ENCODE measurements at regions not wholly inside any gene's neighbourhood (a gene's known extent, or its start where the extent isn't known, plus 50 kb on each side); places are given as distances from the start of the nearest gene placed in this dataset.

DNA sequence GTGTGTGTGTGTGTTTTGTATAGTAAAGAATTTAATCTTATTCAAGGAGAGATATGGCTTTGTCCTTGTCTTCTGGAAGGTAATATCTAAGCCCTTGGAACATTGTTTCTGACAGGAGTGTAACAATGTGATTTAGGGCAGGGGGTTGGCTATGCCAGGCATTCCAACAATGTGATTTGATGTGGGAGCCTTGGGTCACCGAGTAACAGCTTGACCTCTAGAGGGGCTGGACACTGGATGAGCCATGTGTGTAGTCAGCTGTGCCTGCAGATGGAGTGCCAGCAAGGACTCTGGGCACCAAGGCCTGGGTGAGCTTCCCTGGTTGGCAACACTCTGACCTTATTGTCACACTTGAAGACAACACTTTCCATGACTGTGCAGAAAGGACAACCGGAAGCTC, 336.1 kb upstream of the ZP4 start:
- Histone ChIP-seq H3K27ac (ENCODE audit: extremely low read depth, low read depth, low read length) (no peak overlapping the region), H2AFZ (ENCODE audit: low read depth, low read length) (no peak overlapping the region), H3K9me3 (replicated peaks; ENCODE audit: control insufficient read depth, insufficient read depth, low read depth, low read length) (no peaks in the 10 kb centered on the region; the same call in 1 of the 2 replicates), H3K79me2 (ENCODE audit: control insufficient read depth, insufficient read depth, low read length) (no peaks in the 10 kb centered on the region), H3K4me3 (no peak overlapping the region), H3K4me1 (replicated peaks in 1 of 2; ENCODE audit: control insufficient read depth in 2 of 2, insufficient read depth in 2 of 2, low read length in 2 of 2) (no peaks in the 10 kb centered on the region), H3K9me1 (ENCODE audit: control insufficient read depth, insufficient read depth, low read length) (no peaks in the 10 kb centered on the region), H3K36me3 (ENCODE audit: control insufficient read depth, insufficient read depth, low read length) (no peaks in the 10 kb centered on the region), H4K20me1 (replicated peaks; ENCODE audit: control insufficient read depth, insufficient read depth, low read length) (no peaks in the 10 kb centered on the region), H3K4me2 (ENCODE audit: insufficient read depth, low read length) (no peak overlapping the region), H3K9ac (ENCODE audit: insufficient read depth in 1 of 2, low read depth in 2 of 2, low read length in 2 of 2) (no peak overlapping the region), H3K27me3 (ENCODE audit: control insufficient read depth in 2 of 2, insufficient read depth in 2 of 2, low read length in 2 of 2) (no peaks in the 10 kb centered on the region)
- ChIA-PET CTCF (ENCODE audit: low intra/inter-chr PET ratio) (no interaction called here), POLR2A (no interaction called here)
- intact Hi-C loops (cut with micrococcal nuclease), result no loop called here
- in situ Hi-C loops (cut with MboI), result no loop called here
- ATAC-seq, result no peak
- no TSS peak for BruUV-seq (replicated peaks)
- TF ChIP-seq, protein P1, sequence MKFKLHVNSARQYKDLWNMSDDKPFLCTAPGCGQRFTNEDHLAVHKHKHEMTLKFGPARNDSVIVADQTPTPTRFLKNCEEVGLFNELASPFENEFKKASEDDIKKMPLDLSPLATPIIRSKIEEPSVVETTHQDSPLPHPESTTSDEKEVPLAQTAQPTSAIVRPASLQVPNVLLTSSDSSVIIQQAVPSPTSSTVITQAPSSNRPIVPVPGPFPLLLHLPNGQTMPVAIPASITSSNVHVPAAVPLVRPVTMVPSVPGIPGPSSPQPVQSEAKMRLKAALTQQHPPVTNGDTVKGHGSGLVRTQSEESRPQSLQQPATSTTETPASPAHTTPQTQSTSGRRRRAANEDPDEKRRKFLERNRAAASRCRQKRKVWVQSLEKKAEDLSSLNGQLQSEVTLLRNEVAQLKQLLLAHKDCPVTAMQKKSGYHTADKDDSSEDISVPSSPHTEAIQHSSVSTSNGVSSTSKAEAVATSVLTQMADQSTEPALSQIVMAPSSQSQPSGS (CRISPR knock-in tag; IDR thresholded peaks at IDR 0.05), result no peak
- TF ChIP-seq ILK (tag; IDR thresholded peaks at IDR 0.05; ENCODE audit: borderline replicate concordance, low read depth) (no peak), BMI1 (IDR thresholded peaks at IDR 0.05; ENCODE audit: low read length) (no peak), RFX5 (IDR thresholded peaks at IDR 0.05; ENCODE audit: low read depth, low read length) (no peak)
- no peak for DNase-seq (ENCODE audit: extremely low read depth in 1 of 4, low spot score in 3 of 4)
- no peak for FAIRE-seq
- 3% methylated on average over 2 of the region's 2 CpGs for WGBS (ENCODE audit: insufficient coverage, low coverage, missing lambda C conversion rate)

DNA sequence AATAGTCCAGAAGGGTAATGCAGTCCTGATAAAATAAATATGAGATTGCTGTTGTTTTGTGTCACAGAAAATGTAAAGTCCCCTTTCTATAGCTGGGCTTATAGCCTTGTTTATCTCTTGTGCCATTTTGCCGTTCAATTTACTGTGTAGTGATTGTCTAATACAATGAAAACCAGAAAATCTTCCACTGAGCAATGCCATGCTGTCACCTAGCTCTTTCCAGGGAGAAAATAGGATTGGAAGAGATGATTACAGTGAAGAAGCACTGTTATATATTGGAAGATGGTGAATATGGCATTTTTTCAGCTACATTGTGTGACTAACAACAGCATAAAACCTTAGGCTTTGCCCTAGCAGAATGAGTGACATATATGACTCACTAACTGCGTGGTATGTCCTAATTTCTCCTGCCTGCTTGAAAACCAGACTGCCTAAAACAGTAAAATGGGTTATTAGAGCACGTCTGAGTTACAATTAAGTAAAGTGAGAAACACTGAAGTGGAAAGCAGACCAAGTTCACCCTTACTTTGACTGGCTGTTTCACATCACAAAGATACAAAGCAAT, 332.4 kb upstream of the ZP4 start:
- Histone ChIP-seq H4K20me1 (replicated peaks; ENCODE audit: control insufficient read depth, insufficient read depth, low read length) (no peaks in the 10 kb centered on the region), H3K9ac (ENCODE audit: insufficient read depth in 1 of 2, low read depth in 2 of 2, low read length in 2 of 2) (no peak overlapping the region), H3K4me1 (replicated peaks in 1 of 2; ENCODE audit: control insufficient read depth in 2 of 2, insufficient read depth in 2 of 2, low read length in 2 of 2) (no peaks in the 10 kb centered on the region), H2AFZ (ENCODE audit: low read depth, low read length) (no peak overlapping the region), H3K4me3 (no peak overlapping the region), H3K4me2 (ENCODE audit: insufficient read depth, low read length) (no peak overlapping the region), H3K9me3 (replicated peaks; ENCODE audit: control insufficient read depth, insufficient read depth, low read depth, low read length) (no peaks in the 10 kb centered on the region; the same call in 1 of the 2 replicates), H3K79me2 (ENCODE audit: control insufficient read depth, insufficient read depth, low read length) (no peaks in the 10 kb centered on the region), H3K27ac (ENCODE audit: extremely low read depth, low read depth, low read length) (no peak overlapping the region), H3K36me3 (ENCODE audit: control insufficient read depth, insufficient read depth, low read length) (no peaks in the 10 kb centered on the region), H3K27me3 (ENCODE audit: control insufficient read depth in 2 of 2, insufficient read depth in 2 of 2, low read length in 2 of 2) (no peaks in the 10 kb centered on the region), H3K9me1 (ENCODE audit: control insufficient read depth, insufficient read depth, low read length) (no peaks in the 10 kb centered on the region)
- CTCF ChIA-PET (ENCODE audit: low intra/inter-chr PET ratio), result no interaction called here
- FAIRE-seq (no peak), DNase-seq (ENCODE audit: extremely low read depth in 1 of 4, low spot score in 3 of 4) (no peak), ATAC-seq (no peak)
- no TSS peak for BruUV-seq (replicated peaks)
- in situ Hi-C loops (cut with MboI) (no loop called here), intact Hi-C loops (cut with micrococcal nuclease) (no loop called here)
- POLR2A ChIA-PET, result no interaction called here
- WGBS (ENCODE audit: insufficient coverage, low coverage, missing lambda C conversion rate), result 0% methylated on average over 3 of the region's 3 CpGs
- TF ChIP-seq EGR1 (conservative IDR thresholded peaks at IDR 0.05) (no peak), SAFB2 (IDR thresholded peaks at IDR 0.05; ENCODE audit: borderline replicate concordance, low read depth, low read length, severe bottlenecking) (no peak), TAF15 (IDR thresholded peaks at IDR 0.05; ENCODE audit: low read depth, low read length) (no peak), HEY1 (CRISPR knock-in tag; IDR thresholded peaks at IDR 0.05; ENCODE audit: borderline replicate concordance) (no peak), ETS2 (tag; IDR thresholded peaks at IDR 0.05; ENCODE audit: borderline replicate concordance, poor library complexity, severe bottlenecking) (no peak)

Measured in K562 (cell line).